ENCODE measurements at regions not wholly inside any gene's neighbourhood (a gene's known extent, or its start where the extent isn't known, plus 50 kb on each side); places are given as distances from the start of the nearest gene placed in this dataset.

DNA sequence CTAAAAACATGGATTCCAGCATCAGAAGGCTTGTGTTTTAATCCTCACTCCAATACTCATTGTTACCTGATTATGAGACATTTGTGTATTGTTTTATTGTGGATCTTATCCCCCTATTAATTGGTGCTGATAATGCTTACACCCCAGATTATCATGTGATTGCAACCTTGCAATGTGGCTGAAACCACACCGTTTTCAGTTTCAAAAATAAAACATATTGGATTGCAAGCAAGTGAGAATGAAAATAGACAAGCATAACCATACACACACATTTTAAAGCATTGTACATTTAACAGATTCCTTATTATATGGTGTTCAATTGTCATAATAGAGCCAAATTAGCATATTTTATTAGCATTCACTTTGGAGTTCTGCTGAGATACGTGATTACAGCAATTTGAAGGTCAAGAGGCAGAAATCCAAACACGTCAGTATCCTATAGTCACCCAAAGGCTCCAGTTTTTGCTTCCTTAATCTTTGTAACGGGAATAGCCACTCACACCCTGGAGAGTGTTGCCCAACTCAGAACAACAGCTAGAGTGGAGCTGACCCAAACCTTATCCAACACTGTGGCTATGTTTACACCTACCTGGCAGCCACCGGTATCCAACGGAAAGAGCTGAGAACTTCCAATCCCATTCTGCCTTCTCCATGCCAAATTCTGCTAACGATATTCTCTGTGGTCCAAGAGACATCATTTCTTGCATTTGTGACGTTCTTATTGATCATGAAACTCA lies 317.1 kb upstream of the KLF6 start:
- TF ChIP-seq, protein P1, sequence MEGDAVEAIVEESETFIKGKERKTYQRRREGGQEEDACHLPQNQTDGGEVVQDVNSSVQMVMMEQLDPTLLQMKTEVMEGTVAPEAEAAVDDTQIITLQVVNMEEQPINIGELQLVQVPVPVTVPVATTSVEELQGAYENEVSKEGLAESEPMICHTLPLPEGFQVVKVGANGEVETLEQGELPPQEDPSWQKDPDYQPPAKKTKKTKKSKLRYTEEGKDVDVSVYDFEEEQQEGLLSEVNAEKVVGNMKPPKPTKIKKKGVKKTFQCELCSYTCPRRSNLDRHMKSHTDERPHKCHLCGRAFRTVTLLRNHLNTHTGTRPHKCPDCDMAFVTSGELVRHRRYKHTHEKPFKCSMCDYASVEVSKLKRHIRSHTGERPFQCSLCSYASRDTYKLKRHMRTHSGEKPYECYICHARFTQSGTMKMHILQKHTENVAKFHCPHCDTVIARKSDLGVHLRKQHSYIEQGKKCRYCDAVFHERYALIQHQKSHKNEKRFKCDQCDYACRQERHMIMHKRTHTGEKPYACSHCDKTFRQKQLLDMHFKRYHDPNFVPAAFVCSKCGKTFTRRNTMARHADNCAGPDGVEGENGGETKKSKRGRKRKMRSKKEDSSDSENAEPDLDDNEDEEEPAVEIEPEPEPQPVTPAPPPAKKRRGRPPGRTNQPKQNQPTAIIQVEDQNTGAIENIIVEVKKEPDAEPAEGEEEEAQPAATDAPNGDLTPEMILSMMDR (IDR thresholded peaks at IDR 0.05; ENCODE audit: low read depth, low read length): no peak
- no peak overlapping the region for H3K4me3 ChIP-seq (ENCODE audit: low read depth, low read length)

DNA sequence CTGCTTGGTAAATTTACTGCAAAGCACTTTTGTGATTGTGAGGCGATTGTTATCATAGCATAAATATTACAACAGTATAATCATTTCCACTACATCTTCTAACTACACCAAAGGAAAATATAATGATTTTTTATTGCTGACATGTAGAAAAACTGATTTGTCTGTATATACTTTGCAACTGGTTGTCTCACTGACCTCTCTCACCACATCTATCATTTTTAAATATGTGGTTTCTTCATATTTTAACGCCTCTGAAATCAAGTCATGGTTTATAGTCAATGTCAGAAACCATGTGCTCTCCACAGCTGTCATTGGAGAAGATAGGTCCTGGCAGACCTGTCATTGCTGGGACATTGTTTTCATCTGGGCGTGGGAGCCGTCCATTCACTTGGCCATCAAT lies 315.4 kb upstream of the KLF6 start:
- TF ChIP-seq, protein P1 (IDR thresholded peaks at IDR 0.05; ENCODE audit: low read depth, low read length): no peak

DNA sequence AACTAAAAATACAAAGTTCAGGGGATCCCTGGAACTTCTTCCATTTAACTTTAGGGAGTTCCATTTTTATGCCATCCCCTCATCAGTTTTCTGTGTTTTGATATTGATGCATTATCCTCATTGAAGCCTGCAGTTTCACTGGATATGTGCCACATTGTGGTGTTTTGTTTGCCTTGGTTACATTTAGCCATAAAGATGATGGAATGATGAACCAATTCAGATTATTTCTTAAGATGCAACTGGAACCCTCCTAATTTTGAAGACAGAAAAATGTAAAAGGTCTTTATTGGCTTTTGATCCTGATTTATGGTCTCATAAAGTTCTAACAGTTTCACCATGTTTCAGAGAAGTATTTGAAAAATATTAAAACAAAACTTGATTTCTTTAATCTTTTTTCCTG lies 314.2 kb upstream of the KLF6 start:
- H3K4me3 ChIP-seq (ENCODE audit: low read depth, low read length): no peak overlapping the region
- TF ChIP-seq, protein P1 (IDR thresholded peaks at IDR 0.05; ENCODE audit: low read depth, low read length): no peak

More for the DNA sequence above, 315.4 kb upstream of the KLF6 start:
- H3K4me3 ChIP-seq (ENCODE audit: low read depth, low read length): no peak overlapping the region

DNA sequence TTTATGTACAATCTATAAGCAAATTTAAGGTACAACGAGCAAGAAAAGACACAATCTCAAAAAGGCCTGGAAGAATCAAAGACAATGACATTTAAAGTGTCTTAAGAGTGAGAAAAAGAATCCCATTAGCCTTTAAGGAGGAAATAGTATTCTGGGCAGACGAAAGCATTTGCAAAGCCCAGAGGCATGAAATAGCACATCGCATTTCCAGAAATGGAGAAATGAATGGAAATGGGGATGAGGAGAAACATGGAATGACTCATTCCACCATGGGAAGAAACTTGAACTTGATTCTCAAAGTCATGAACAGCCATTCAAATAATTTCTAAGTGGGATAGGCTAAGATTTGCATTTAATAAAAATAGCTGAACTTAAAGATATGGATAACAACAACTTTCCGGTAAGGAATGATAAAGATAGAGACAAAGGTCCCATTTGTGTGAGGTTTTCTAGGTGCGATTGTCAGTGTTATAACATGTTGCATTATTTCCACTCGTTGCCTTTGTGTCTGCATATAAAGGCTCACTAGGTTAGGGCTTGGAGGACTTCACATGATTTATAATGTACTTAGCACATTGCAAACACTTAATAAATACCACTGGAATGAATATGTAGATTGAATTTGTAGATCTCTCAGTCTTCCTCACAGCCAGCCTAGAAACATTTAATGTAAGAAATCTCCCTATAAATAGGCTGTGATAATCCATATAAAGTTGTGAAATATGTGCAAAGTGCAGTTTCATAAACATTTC lies 310.3 kb upstream of the KLF6 start:
- TF ChIP-seq, protein P1 (IDR thresholded peaks at IDR 0.05; ENCODE audit: low read depth, low read length): no peak
- H3K4me3 ChIP-seq (ENCODE audit: low read depth, low read length): no peak overlapping the region

DNA sequence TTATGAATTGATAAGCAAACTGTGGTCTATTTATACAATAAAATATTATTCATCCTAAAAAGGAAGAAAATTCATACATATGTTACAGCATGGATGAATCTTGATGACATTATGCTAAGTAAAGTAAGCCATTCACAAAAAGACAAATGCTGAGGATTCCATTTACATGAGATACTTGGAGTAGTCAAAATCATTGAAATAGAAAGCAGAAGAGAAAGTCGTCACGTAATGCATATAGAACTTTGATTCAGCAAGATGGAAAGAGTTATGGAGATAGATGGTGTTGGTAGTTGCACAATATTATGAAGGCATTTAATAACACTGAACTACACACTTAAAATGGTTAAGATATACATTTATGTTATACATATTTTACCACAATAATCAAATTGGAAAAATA lies 309.7 kb upstream of the KLF6 start:
- TF ChIP-seq, protein P1 (IDR thresholded peaks at IDR 0.05; ENCODE audit: low read depth, low read length): no peak
- no peak overlapping the region for H3K4me3 ChIP-seq (ENCODE audit: low read depth, low read length)

DNA sequence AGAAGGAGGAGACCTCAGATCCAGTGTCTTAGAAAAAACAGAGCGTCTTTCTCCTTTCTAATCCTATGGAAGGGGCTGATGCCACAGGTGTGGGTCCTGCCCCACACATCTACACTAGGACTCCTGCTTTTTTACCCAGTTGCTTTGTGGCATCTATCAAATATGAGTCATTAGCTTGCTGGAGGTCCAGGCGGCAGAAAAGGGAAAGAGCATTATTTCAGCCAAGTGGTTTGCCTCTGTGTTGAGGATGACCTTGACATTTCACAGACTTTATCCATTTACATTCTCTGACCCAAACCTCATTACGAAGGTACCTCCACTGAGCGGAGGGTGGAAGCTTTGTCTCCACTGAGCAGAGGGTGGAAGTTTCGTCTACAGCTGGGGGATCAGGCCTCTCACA lies 308.4 kb upstream of the KLF6 start:
- TF ChIP-seq, protein P1 (IDR thresholded peaks at IDR 0.05; ENCODE audit: low read depth, low read length): no peak
- H3K4me3 ChIP-seq (ENCODE audit: low read depth, low read length): no peak overlapping the region
